ENCODE measurements at regions not wholly inside any gene's neighbourhood (a gene's known extent, or its start where the extent isn't known, plus 50 kb on each side); places are given as distances from the start of the nearest gene placed in this dataset.

DNA sequence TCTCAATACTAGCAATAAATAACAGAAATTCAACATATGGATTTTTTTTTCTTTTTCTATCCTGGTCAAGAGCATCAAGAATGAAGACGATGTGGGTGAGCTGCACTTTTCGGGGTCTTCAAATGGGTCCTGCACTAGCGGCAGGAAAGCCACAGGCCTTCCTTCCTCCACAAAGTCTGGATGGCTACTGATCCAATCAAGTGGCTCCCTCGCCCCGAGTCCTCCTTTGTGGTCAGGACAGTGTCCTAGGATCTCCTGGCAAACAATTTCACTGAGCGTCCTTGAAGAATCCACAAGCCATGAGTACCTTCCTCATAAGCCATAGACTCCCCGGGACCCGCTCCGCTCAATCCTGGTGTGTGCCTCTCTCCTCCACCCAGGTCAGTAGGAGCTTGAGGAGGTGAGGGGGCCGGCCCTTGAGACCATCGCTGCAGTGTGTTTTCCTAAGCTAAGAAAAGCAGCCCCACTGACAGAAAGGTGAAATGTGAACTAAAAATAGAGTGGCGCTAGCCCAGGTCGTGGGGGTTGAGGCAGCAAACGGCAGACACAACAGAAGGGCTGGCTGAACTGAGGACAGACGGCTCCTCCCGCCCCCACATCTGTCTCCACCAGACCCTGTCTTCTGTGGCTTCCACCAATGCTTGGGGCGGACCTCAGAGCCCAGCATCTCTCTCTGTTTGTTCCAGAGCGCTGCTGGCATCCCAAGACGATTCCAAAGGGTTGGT, 202.3 kb downstream of the HERPUD2 start:
- H3K9me3 ChIP-seq (ENCODE audit: low read length) = no peaks in the 10 kb centered on the region
- H4K20me1 ChIP-seq (ENCODE audit: insufficient read depth) = no peaks in the 10 kb centered on the region
- no peak overlapping the region for H2AFZ ChIP-seq (ENCODE audit: low read depth, low read length)
- H3K27ac ChIP-seq (ENCODE audit: low read length) = no peak overlapping the region
- TF ChIP-seq EP300 (conservative IDR thresholded peaks at IDR 0.05; ENCODE audit: poor library complexity, severe bottlenecking) = no peak
- no peaks in the 10 kb centered on the region for H3K36me3 ChIP-seq (ENCODE audit: insufficient read depth, low read length)
- no peaks in the 10 kb centered on the region for H3K79me2 ChIP-seq (replicated peaks; ENCODE audit: insufficient read depth, low read length)
- H3K4me3 ChIP-seq (ENCODE audit: low read length) = no peak overlapping the region
- H3K4me2 ChIP-seq (ENCODE audit: low read length) = no peak overlapping the region
- no peaks in the 10 kb centered on the region for H3K9me2 ChIP-seq (ENCODE audit: insufficient read depth, low read length)
- H3K27me3 ChIP-seq (ENCODE audit: insufficient read depth, low read depth, low read length) = no peaks in the 10 kb centered on the region
- no peak overlapping the region for H3K9ac ChIP-seq (ENCODE audit: low read length)
- no peaks in the 10 kb centered on the region for H3F3A ChIP-seq (ENCODE audit: insufficient read depth, low read length, poor library complexity, severe bottlenecking)

DNA sequence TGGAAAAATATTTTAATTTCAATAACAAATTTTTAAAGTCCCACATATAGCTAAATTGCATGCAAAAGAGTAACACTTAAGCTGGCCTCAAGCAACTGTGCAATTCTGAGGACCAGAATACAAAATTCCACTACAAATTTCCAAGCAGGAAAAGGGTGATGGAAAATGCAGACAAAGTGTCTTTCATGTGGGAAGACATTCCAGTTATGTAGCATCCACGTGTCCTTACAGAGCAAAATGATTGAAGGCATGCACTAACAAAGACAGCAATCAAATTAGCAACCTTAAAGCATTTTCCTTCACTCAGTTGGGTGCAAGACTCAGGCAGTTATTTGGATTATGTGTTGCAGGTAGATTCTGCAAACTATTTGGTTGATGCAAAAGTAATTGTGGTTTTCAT, 203.7 kb downstream of the HERPUD2 start:
- Histone ChIP-seq H3K27ac (ENCODE audit: low read length) (no peak overlapping the region), H3K9me3 (ENCODE audit: low read length) (no peaks in the 10 kb centered on the region), H3K4me3 (ENCODE audit: low read length) (no peak overlapping the region), H3K9me2 (ENCODE audit: insufficient read depth, low read length) (no peaks in the 10 kb centered on the region), H2AFZ (ENCODE audit: low read depth, low read length) (no peak overlapping the region), H3K9ac (ENCODE audit: low read length) (no peak overlapping the region), H3K36me3 (ENCODE audit: insufficient read depth, low read length) (no peaks in the 10 kb centered on the region), H3K27me3 (ENCODE audit: insufficient read depth, low read depth, low read length) (no peaks in the 10 kb centered on the region), H3K4me2 (ENCODE audit: low read length) (no peak overlapping the region), H3K79me2 (replicated peaks; ENCODE audit: insufficient read depth, low read length) (no peaks in the 10 kb centered on the region), H3F3A (ENCODE audit: insufficient read depth, low read length, poor library complexity, severe bottlenecking) (no peaks in the 10 kb centered on the region), H4K20me1 (ENCODE audit: insufficient read depth) (no peaks in the 10 kb centered on the region)
- TF ChIP-seq, protein P1, sequence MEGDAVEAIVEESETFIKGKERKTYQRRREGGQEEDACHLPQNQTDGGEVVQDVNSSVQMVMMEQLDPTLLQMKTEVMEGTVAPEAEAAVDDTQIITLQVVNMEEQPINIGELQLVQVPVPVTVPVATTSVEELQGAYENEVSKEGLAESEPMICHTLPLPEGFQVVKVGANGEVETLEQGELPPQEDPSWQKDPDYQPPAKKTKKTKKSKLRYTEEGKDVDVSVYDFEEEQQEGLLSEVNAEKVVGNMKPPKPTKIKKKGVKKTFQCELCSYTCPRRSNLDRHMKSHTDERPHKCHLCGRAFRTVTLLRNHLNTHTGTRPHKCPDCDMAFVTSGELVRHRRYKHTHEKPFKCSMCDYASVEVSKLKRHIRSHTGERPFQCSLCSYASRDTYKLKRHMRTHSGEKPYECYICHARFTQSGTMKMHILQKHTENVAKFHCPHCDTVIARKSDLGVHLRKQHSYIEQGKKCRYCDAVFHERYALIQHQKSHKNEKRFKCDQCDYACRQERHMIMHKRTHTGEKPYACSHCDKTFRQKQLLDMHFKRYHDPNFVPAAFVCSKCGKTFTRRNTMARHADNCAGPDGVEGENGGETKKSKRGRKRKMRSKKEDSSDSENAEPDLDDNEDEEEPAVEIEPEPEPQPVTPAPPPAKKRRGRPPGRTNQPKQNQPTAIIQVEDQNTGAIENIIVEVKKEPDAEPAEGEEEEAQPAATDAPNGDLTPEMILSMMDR (IDR thresholded peaks at IDR 0.05; ENCODE audit: poor library complexity, severe bottlenecking) = no peak
- TF ChIP-seq EZH2 (IDR thresholded peaks at IDR 0.05; ENCODE audit: borderline replicate concordance, insufficient read depth, low read length, poor library complexity, severe bottlenecking) = no peak
- TF ChIP-seq, protein P2, sequence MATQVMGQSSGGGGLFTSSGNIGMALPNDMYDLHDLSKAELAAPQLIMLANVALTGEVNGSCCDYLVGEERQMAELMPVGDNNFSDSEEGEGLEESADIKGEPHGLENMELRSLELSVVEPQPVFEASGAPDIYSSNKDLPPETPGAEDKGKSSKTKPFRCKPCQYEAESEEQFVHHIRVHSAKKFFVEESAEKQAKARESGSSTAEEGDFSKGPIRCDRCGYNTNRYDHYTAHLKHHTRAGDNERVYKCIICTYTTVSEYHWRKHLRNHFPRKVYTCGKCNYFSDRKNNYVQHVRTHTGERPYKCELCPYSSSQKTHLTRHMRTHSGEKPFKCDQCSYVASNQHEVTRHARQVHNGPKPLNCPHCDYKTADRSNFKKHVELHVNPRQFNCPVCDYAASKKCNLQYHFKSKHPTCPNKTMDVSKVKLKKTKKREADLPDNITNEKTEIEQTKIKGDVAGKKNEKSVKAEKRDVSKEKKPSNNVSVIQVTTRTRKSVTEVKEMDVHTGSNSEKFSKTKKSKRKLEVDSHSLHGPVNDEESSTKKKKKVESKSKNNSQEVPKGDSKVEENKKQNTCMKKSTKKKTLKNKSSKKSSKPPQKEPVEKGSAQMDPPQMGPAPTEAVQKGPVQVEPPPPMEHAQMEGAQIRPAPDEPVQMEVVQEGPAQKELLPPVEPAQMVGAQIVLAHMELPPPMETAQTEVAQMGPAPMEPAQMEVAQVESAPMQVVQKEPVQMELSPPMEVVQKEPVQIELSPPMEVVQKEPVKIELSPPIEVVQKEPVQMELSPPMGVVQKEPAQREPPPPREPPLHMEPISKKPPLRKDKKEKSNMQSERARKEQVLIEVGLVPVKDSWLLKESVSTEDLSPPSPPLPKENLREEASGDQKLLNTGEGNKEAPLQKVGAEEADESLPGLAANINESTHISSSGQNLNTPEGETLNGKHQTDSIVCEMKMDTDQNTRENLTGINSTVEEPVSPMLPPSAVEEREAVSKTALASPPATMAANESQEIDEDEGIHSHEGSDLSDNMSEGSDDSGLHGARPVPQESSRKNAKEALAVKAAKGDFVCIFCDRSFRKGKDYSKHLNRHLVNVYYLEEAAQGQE (IDR thresholded peaks at IDR 0.05; ENCODE audit: borderline replicate concordance) = peak; percentile 81
- no peak for TF ChIP-seq POLR2AphosphoS5 (IDR thresholded peaks at IDR 0.05)
- no peak for TF ChIP-seq SMC3 (conservative IDR thresholded peaks at IDR 0.05; ENCODE audit: poor library complexity)
- TF ChIP-seq TAF1 (IDR thresholded peaks at IDR 0.05; ENCODE audit: low read depth) = no peak
- TF ChIP-seq EP300 (conservative IDR thresholded peaks at IDR 0.05; ENCODE audit: poor library complexity, severe bottlenecking) = no peak

DNA sequence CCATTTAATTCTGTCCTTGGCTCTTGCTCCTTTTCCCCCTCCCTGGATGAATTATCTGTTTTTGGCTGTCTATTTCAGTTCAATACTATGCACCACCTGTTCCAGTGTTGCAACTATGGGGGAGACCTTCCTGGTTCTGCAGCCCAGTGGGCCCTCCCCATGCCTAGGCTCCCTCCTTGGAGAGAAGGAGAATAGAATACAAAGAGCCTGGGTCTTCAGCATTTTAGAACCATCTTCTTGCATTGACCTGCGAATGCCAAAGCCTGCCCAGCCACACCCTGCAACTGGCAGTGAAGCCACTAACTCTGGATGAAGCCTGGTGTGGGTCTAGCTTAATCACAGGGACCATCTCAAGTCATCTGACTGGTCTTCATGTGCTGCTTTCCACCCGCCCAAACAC, 207.1 kb downstream of the HERPUD2 start:
- TF ChIP-seq SMC3 (conservative IDR thresholded peaks at IDR 0.05; ENCODE audit: poor library complexity) (no peak), TAF1 (IDR thresholded peaks at IDR 0.05; ENCODE audit: low read depth) (no peak), POLR2AphosphoS5 (IDR thresholded peaks at IDR 0.05) (no peak), EZH2 (IDR thresholded peaks at IDR 0.05; ENCODE audit: borderline replicate concordance, insufficient read depth, low read length, poor library complexity, severe bottlenecking) (no peak), EP300 (conservative IDR thresholded peaks at IDR 0.05; ENCODE audit: poor library complexity, severe bottlenecking) (no peak), MXI1 (conservative IDR thresholded peaks at IDR 0.05; ENCODE audit: poor library complexity, severe bottlenecking) (no peak), RAD21 (conservative IDR thresholded peaks at IDR 0.05) (no peak)
- TF ChIP-seq, protein P1 (IDR thresholded peaks at IDR 0.05; ENCODE audit: poor library complexity, severe bottlenecking) = no peak
- TF ChIP-seq, protein P2 (IDR thresholded peaks at IDR 0.05; ENCODE audit: borderline replicate concordance) = no peak
- Histone ChIP-seq H3K4me2 (ENCODE audit: low read length) (no peak overlapping the region), H3K36me3 (ENCODE audit: insufficient read depth, low read length) (no peaks in the 10 kb centered on the region)

More for the DNA sequence above, 207.1 kb downstream of the HERPUD2 start:
- no peak overlapping the region for H2AFZ ChIP-seq (ENCODE audit: low read depth, low read length)
- no peak overlapping the region for H3K9ac ChIP-seq (ENCODE audit: low read length)
- no peak overlapping the region for H3K4me3 ChIP-seq (ENCODE audit: low read length)
- no peak overlapping the region for H3K27ac ChIP-seq (ENCODE audit: low read length)
- no peaks in the 10 kb centered on the region for H3K27me3 ChIP-seq (ENCODE audit: insufficient read depth, low read depth, low read length)
- no peaks in the 10 kb centered on the region for H3K79me2 ChIP-seq (replicated peaks; ENCODE audit: insufficient read depth, low read length)
- no peaks in the 10 kb centered on the region for H3K9me3 ChIP-seq (ENCODE audit: low read length)
- no peaks in the 10 kb centered on the region for H3K9me2 ChIP-seq (ENCODE audit: insufficient read depth, low read length)
- no peaks in the 10 kb centered on the region for H3F3A ChIP-seq (ENCODE audit: insufficient read depth, low read length, poor library complexity, severe bottlenecking)
- no peaks in the 10 kb centered on the region for H4K20me1 ChIP-seq (ENCODE audit: insufficient read depth)
